Endodermal cell (in vitro differentiated cells): ENCODE measurements at regions not wholly inside any gene's neighbourhood (a gene's known extent, or its start where the extent isn't known, plus 50 kb on each side); places are given as distances from the start of the nearest gene placed in this dataset.

Experiments used
- DNase-seq: peaks from one replicate; pipeline ENCODE4 v3.0.0-alpha.2; 2017
- H3K27ac ChIP-seq: 2 replicates; pipeline ENCODE4 v1.5.1; 2013; ENCODE audit warnings: mild to moderate bottlenecking, low read depth, low read length, moderate library complexity
- H3K27me3 ChIP-seq: 2 replicates; pipeline ENCODE4 v1.6.1; 2013; ENCODE audit warnings: mild to moderate bottlenecking, low read length, moderate library complexity; ENCODE audit not compliant: insufficient read depth, control insufficient read depth, poor library complexity, severe bottlenecking
- H3K36me3 ChIP-seq: 2 replicates; pipeline ENCODE4 v1.7.0; 2013; ENCODE audit warnings: mild to moderate bottlenecking, low read length, moderate library complexity; ENCODE audit not compliant: control insufficient read depth, insufficient read depth
- H3K4me1 ChIP-seq: one replicate; pipeline ENCODE4 v1.7.0; 2013; ENCODE audit warnings: low read length; ENCODE audit not compliant: control insufficient read depth, insufficient read depth
- H3K4me3 ChIP-seq: 2 replicates; pipeline ENCODE4 v1.5.1; 2013; ENCODE audit warnings: mild to moderate bottlenecking, low read length, moderate library complexity
- H3K9ac ChIP-seq: 2 replicates; pipeline ENCODE4 v1.6.1; 2013; ENCODE audit warnings: mild to moderate bottlenecking, low read length, moderate library complexity; ENCODE audit not compliant: poor library complexity, severe bottlenecking; ENCODE audit errors: extremely low read depth
- H3K9me3 ChIP-seq: 2 replicates; pipeline ENCODE4 v1.6.1; 2013; ENCODE audit warnings: mild to moderate bottlenecking, low read length, moderate library complexity; ENCODE audit not compliant: control insufficient read depth
- H3K27ac Mint-ChIP-seq: 2 replicates; pipeline ENCODE4 v1.8.0; 2020; ENCODE audit warnings: mixed read lengths
- H3K27me3 Mint-ChIP-seq: 2 replicates; pipeline ENCODE4 v1.8.0; 2021; ENCODE audit warnings: mild to moderate bottlenecking, mixed read lengths; ENCODE audit not compliant: insufficient read depth
- H3K36me3 Mint-ChIP-seq: 2 replicates; pipeline ENCODE4 v1.8.0; 2020; ENCODE audit warnings: low read depth, mixed read lengths
- H3K4me1 Mint-ChIP-seq: 2 replicates; pipeline ENCODE4 v1.8.0; 2020; ENCODE audit warnings: mixed read lengths
- H3K4me3 Mint-ChIP-seq: 2 replicates; pipeline ENCODE4 v1.8.0; 2020; ENCODE audit warnings: mild to moderate bottlenecking, moderate library complexity, mixed read lengths
- H3K9me3 Mint-ChIP-seq: 2 replicates; pipeline ENCODE4 v1.8.0; 2020; ENCODE audit warnings: mild to moderate bottlenecking, mixed read lengths
- CTCF ChIP-seq: fragments of 200-600 bp; sonication (generic); conservative IDR thresholded peaks from 2 replicates; pipeline ENCODE4 v1.5.0; 2021; ENCODE audit warnings: antibody characterized with exemption, mild to moderate bottlenecking
- WGBS, 2 experiments: methylation state at CpG; one replicate each; pipeline versions ENCODE4 v1.1.5 to v1.1.7; 2013; ENCODE audit warnings: missing lambda C conversion rate in 2 of 2, mixed read lengths in 1 of 2; ENCODE audit not compliant: insufficient coverage in 1 of 2, insufficient read length in 1 of 2; 5-methylcytosine and 5-hydroxymethylcytosine counted together

- TF ChIP-seq CTCF: no peak
- H3K27me3 Mint-ChIP-seq: no peaks in the 10 kb centered on the region
Observed at GRCh38 chr4:133464311-133464710, 315.2 kb downstream of the PCDH10 start.

GRCh38 chr4:133452678-133453077, 303.6 kb downstream of the PCDH10 start:
- no peaks in the 10 kb centered on the region for H3K9me3 ChIP-seq
- Mint-ChIP-seq H3K4me3 (no peak overlapping the region), H3K36me3 (peaks cover 11% of the 10 kb centered on the region), H3K27ac (no peak overlapping the region), H3K4me1 (no peaks in the 10 kb centered on the region), H3K9me3 (no peaks in the 10 kb centered on the region), H3K27me3 (no peaks in the 10 kb centered on the region)
- no peak overlapping the region for H3K27ac ChIP-seq
- DNase-seq: no peak
- H3K36me3 ChIP-seq: peaks cover 7% of the 10 kb centered on the region
- H3K9ac ChIP-seq: no peak overlapping the region
- H3K4me1 ChIP-seq: no peaks in the 10 kb centered on the region
- TF ChIP-seq CTCF: no peak
- H3K27me3 ChIP-seq: no peaks in the 10 kb centered on the region
- H3K4me3 ChIP-seq: no peak overlapping the region
- 80 to 100% methylated on average over 1 of the region's 2 CpGs for WGBS, 2 experiments

More at GRCh38 chr4:133464311-133464710, 315.2 kb downstream of the PCDH10 start:
- no peaks in the 10 kb centered on the region for H3K27me3 ChIP-seq
- no peaks in the 10 kb centered on the region for H3K9me3 ChIP-seq
- Mint-ChIP-seq H3K4me1 (peaks cover 39% of the 10 kb centered on the region), H3K36me3 (peaks cover 13% of the 10 kb centered on the region), H3K4me3 (no peak overlapping the region), H3K9me3 (no peaks in the 10 kb centered on the region), H3K27ac (no peak overlapping the region)
- H3K4me1 ChIP-seq: no peaks in the 10 kb centered on the region
- WGBS, 2 experiments: 96 to 97% methylated on average over 3 to 4 of the region's 4 CpGs
- no peak for DNase-seq
- H3K27ac ChIP-seq: no peak overlapping the region
- H3K36me3 ChIP-seq: no peaks in the 10 kb centered on the region
- H3K9ac ChIP-seq: no peak overlapping the region
- no peak overlapping the region for H3K4me3 ChIP-seq

- Mint-ChIP-seq H3K9me3 (no peaks in the 10 kb centered on the region), H3K4me1 (peaks cover 2% of the 10 kb centered on the region), H3K36me3 (peaks cover 7% of the 10 kb centered on the region), H3K27me3 (no peaks in the 10 kb centered on the region), H3K27ac (no peak overlapping the region), H3K4me3 (no peak overlapping the region)
- no peak for TF ChIP-seq CTCF
- no peaks in the 10 kb centered on the region for H3K27me3 ChIP-seq
- no peaks in the 10 kb centered on the region for H3K9me3 ChIP-seq
- no peak overlapping the region for H3K4me3 ChIP-seq
- H3K36me3 ChIP-seq: peaks cover 7% of the 10 kb centered on the region
- no peak overlapping the region for H3K27ac ChIP-seq
- H3K4me1 ChIP-seq: no peaks in the 10 kb centered on the region
- WGBS, 2 experiments: 96 to 98% methylated on average over 8 to 17 of the region's 17 CpGs
- no peak for DNase-seq
- no peak overlapping the region for H3K9ac ChIP-seq
Observed at GRCh38 chr4:133450813-133451212, 301.7 kb downstream of the PCDH10 start.
